SU-DHL-6 (cell line): ENCODE measurements at regions not wholly inside any gene's neighbourhood (a gene's known extent, or its start where the extent isn't known, plus 50 kb on each side); places are given as distances from the start of the nearest gene placed in this dataset.

ENCODE experiments used
- EZH2phosphoT487 ChIP-seq: fragments of 200-600 bp; sonication (generic), shearing (Covaris generic); conservative IDR thresholded peaks from 2 replicates; pipeline ENCODE4 v1.6.1; 2018; ENCODE audit warnings: mild to moderate bottlenecking, antibody characterized with exemption, low read length, moderate library complexity, mixed read lengths
- TF ChIP-seq, protein P1 (sequence below): fragments of 200-600 bp; sonication (generic); IDR thresholded peaks from one replicate; pipeline ENCODE4 v1.5.1; 2017; ENCODE audit warnings: antibody characterized with exemption, mild to moderate bottlenecking, low read length, moderate library complexity; ENCODE audit not compliant: insufficient read depth, poor library complexity, severe bottlenecking

DNA sequence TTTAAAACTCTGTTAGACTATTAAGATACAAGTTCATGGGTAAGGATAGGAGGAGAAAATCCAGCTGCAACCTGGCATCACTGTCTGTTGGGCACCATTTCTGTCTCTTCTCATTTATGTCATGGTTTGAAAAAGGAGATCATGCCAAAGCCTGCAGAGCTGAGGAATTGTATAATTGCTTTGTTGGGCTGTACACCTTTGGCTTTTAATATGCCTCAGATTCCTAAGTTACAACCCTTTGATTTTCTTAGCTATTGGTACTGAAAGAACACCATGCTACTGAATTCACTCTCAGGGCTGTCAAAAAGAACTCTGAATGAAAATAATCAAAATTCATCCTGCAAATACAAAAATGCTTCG lies 174.3 kb downstream of the ACKR3 start:
- TF ChIP-seq, protein P1, sequence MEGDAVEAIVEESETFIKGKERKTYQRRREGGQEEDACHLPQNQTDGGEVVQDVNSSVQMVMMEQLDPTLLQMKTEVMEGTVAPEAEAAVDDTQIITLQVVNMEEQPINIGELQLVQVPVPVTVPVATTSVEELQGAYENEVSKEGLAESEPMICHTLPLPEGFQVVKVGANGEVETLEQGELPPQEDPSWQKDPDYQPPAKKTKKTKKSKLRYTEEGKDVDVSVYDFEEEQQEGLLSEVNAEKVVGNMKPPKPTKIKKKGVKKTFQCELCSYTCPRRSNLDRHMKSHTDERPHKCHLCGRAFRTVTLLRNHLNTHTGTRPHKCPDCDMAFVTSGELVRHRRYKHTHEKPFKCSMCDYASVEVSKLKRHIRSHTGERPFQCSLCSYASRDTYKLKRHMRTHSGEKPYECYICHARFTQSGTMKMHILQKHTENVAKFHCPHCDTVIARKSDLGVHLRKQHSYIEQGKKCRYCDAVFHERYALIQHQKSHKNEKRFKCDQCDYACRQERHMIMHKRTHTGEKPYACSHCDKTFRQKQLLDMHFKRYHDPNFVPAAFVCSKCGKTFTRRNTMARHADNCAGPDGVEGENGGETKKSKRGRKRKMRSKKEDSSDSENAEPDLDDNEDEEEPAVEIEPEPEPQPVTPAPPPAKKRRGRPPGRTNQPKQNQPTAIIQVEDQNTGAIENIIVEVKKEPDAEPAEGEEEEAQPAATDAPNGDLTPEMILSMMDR, result no peak
- TF ChIP-seq EZH2phosphoT487, result no peak
